Pancreas (tissue), 10 donors: ENCODE measurements at regions not wholly inside any gene's neighbourhood (a gene's known extent, or its start where the extent isn't known, plus 50 kb on each side); places are given as distances from the start of the nearest gene placed in this dataset.
A peak's percentile ranks its signal among the peaks of the same experiment; 100 is the strongest.
"Not testable (repeated sequence)": the region's sequence is repeated elsewhere in the genome, so short reads cannot be mapped to it uniquely, and the experiment has no call there.

Experiments
- ATAC-seq, 4 donors: fragments of 200-7000 bp; cut with Tn5 transposase; one replicate each; pipeline versions ENCODE4 v1.8.0 to v1.9.1; 2020; ENCODE audit warnings: mild to moderate bottlenecking in 4 of 4, moderate library complexity in 4 of 4
- DNase-seq, 6 donors: peaks; one replicate each; pipeline ENCODE4 v3.0.0-alpha.2; 2020
- FAIRE-seq: peaks from 2 replicates; lab custom pipeline; 2012; peaks lifted over from hg19 to GRCh38; lab: Jason Lieb, UNC
- H3K27ac ChIP-seq, 4 donors: fragments of 200-600 bp; sonication (generic); 1 replicate in 3 of 4; 2 replicates in 1 of 4; pipeline versions ENCODE4 v1.5.0 to v1.8.0; 2020
- H3K27me3 ChIP-seq, 4 donors: fragments of 200-600 bp; one replicate each; pipeline ENCODE4 v1.8.0; 2021
- H3K36me3 ChIP-seq, 3 donors: fragments of 200-600 bp; sonication (generic) in 1 of 3; one replicate each; pipeline versions ENCODE4 v1.5.0 to v1.8.0; 2020 to 2021
- H3K4me1 ChIP-seq, 3 donors: fragments of 200-600 bp; one replicate each; pipeline ENCODE4 v1.8.0; 2021
- H3K4me3 ChIP-seq, 4 donors: fragments of 200-600 bp; sonication (generic) in 2 of 4; one replicate each; pipeline versions ENCODE4 v1.5.0 to v1.8.0; 2020 to 2021
- H3K9me3 ChIP-seq, 4 donors: fragments of 200-600 bp; one replicate each; pipeline ENCODE4 v1.8.0; 2021
- WGBS, 2 donors: extraction: QIAGEN DNeasy Blood & Tissue Kit; methylation state at CpG; one replicate each; pipeline ENCODE4 v1.1.7; 2013; 5-methylcytosine and 5-hydroxymethylcytosine counted together
- intact Hi-C, 3 donors: fragments of 100-400 bp; cut with DNase I; formaldehyde crosslinking; loops; one replicate each; pipeline versions ENCODE4 v1.11.1 to v1.14.2; 2022
- TF ChIP-seq, protein P1 (sequence below), 4 donors: fragments of 200-600 bp; sonication (generic) in 3 of 4; IDR thresholded peaks; one replicate each; pipeline versions ENCODE4 v1.5.0 to v1.8.0; 2021; ENCODE audit warnings: antibody characterized with exemption in 4 of 4
- donor health status: healthy with polysubstance abuse.
- donor health status: DM: no; HTN: no; CAD: no; lungs with moderate emphysema.
- donor health status: DM: no; HTN: no; CAD: no.
- donor health status: control.
- donor health status: control.
- donor health status: Bipolar disorder and iron deficiency.
- donor health status: DM: yes; HTN: yes; CAD: no.
- donor health status: DM: no; HTN: no; CAD: no.
- donor health status: DM: no; HTN: no; CAD: no.
- donor health status: DM: yes; HTN: yes; CAD: no.

DNA sequence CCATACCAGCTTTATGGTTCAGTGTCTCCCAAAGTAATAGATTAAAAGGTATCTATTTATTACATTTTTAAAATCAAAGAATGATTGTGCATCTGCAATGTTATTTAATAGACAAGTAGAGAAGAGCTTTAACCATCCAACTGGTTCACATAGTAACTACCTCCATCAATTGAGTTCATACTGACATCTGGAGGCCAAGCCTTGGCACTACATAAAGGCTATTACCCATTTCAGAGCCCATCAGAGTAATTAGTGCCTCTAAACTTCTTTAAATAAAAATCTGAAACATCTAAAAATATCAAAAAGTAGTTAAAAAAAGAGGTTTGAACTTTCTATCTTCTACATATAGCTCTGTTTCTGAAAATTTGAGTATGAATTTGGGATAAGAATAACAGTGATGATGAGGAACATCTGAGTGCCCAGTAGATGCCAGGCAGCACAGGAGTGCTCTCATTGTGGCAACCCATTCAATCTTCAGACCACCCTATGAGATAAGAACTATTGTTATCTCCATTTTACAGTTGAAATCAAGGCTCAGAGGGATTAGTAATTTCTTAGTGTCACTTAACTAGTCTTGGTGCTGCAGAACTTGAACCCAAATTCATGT, 132.9 kb upstream of the DAAM1 start:
- no peaks in the 10 kb centered on the region for H3K4me1 ChIP-seq

DNA sequence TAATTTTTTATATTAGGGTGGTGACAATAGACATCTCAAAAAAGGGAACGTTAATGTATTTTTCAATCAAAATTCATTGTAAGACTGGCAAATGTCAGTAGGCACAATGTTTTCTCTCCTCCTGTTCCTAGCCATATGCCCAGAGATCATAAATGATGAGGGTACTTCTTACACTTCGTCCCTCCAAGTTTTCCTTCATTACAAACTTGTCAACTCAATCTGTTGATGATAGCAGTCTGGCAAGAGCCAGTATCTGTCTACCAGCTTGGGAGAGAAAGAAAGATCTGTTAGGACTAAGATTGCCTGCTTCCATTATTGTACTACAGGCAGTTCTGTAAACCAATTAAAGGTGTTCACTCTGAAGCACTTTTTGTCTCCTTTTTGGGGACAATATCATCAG, 130.9 kb upstream of the DAAM1 start:
- Histone ChIP-seq H3K27ac (no peak overlapping the region), H3K36me3 (no peaks in the 10 kb centered on the region), H3K4me1 (no peaks in the 10 kb centered on the region), H3K4me3 (no peak overlapping the region), H3K27me3 (no peaks in the 10 kb centered on the region), H3K9me3 (no peaks in the 10 kb centered on the region)
- ATAC-seq (no peak), FAIRE-seq (no peak), DNase-seq (no peak)
- 43 to 63% methylated on average over 2 of the region's 2 CpGs for WGBS, 2 donors
- intact Hi-C loops = loop anchor here in 2 of 3 donors (10.0 kb wide), 1 partner anchor 553 kb away; no protein-coding TSS in a partner anchor
- TF ChIP-seq, protein P1, sequence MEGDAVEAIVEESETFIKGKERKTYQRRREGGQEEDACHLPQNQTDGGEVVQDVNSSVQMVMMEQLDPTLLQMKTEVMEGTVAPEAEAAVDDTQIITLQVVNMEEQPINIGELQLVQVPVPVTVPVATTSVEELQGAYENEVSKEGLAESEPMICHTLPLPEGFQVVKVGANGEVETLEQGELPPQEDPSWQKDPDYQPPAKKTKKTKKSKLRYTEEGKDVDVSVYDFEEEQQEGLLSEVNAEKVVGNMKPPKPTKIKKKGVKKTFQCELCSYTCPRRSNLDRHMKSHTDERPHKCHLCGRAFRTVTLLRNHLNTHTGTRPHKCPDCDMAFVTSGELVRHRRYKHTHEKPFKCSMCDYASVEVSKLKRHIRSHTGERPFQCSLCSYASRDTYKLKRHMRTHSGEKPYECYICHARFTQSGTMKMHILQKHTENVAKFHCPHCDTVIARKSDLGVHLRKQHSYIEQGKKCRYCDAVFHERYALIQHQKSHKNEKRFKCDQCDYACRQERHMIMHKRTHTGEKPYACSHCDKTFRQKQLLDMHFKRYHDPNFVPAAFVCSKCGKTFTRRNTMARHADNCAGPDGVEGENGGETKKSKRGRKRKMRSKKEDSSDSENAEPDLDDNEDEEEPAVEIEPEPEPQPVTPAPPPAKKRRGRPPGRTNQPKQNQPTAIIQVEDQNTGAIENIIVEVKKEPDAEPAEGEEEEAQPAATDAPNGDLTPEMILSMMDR (IDR thresholded peaks at IDR 0.05) = no peak

More for the DNA sequence above, 132.9 kb upstream of the DAAM1 start:
- no peak overlapping the region for H3K4me3 ChIP-seq
- no peaks in the 10 kb centered on the region for H3K9me3 ChIP-seq
- TF ChIP-seq, protein P1 (IDR thresholded peaks at IDR 0.05) = peak in 3 of 4 donors; percentile 49 to 61 (median 60)
- FAIRE-seq (peak; percentile 96), ATAC-seq (peak in 3 of 4 donors; percentile 79 to 90 (median 86)), DNase-seq (peak in 2 of 6 donors; percentile 4 to 29)
- H3K36me3 ChIP-seq = no peaks in the 10 kb centered on the region
- intact Hi-C loops = loop anchor here in 2 of 3 donors (10.0 kb wide), 1 partner anchor 551 kb away; no protein-coding TSS in a partner anchor
- no peaks in the 10 kb centered on the region for H3K27me3 ChIP-seq
- no peak overlapping the region for H3K27ac ChIP-seq

DNA sequence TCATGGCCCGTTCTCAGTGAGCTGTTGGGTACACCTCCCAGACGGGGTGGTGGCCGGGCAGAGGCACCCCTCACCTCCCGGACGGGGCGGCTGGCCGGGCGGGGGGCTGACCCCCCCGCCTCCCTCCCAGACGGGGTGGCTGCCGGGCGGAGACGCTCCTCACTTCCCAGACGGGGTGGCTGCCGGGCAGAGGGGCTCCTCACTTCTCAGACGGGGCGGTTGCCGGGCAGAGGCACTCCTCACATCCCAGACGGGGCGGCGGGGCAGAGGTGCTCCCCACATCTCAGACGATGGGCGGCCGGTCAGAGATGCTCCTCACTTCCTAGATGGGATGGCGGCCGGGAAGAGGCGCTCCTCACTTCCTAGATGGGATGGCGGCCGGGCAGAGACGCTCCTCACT, 129.7 kb upstream of the DAAM1 start:
- DNase-seq, H3K9me3 ChIP-seq, H3K27ac ChIP-seq, H3K36me3 ChIP-seq, H3K4me3 ChIP-seq, ATAC-seq, FAIRE-seq, H3K4me1 ChIP-seq, H3K27me3 ChIP-seq: not testable (repeated sequence)
- WGBS, 2 donors = 81 to 94% methylated on average over 17 to 28 of the region's 30 CpGs
- intact Hi-C loops = loop anchor here in 2 of 3 donors (10.0 kb wide), 1 partner anchor 554 kb away; no protein-coding TSS in a partner anchor

DNA sequence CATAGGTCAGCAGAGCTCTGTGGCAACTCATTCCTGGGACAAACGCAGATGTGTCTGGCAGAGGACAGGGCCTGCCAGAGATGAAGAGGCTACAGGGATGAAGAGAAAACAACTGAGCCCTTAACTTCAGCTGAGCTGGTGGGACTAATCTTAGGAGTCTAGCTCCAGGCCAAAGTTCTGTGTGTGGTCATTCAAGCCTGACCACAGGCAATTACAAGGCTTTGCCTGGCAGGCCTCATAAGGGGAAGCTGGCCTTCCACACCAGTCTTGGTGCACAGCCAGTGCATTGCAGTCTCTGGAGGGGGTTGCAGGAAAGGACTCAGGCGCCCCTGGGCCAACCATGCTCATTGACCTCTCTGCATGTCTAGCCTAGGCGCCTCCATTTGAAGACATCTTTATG, 127.6 kb upstream of the DAAM1 start:
- no peak for ATAC-seq
- 62 to 75% methylated on average over 3 of the region's 3 CpGs for WGBS, 2 donors
- H3K9me3 ChIP-seq = no peaks in the 10 kb centered on the region
- H3K27ac ChIP-seq = no peak overlapping the region
- H3K36me3 ChIP-seq = no peaks in the 10 kb centered on the region
- no peaks in the 10 kb centered on the region for H3K27me3 ChIP-seq
- intact Hi-C loops = no loop called here
- no peaks in the 10 kb centered on the region for H3K4me1 ChIP-seq
- no peak for DNase-seq
- no peak overlapping the region for H3K4me3 ChIP-seq
- FAIRE-seq = no peak
- TF ChIP-seq, protein P1 (IDR thresholded peaks at IDR 0.05) = no peak

DNA sequence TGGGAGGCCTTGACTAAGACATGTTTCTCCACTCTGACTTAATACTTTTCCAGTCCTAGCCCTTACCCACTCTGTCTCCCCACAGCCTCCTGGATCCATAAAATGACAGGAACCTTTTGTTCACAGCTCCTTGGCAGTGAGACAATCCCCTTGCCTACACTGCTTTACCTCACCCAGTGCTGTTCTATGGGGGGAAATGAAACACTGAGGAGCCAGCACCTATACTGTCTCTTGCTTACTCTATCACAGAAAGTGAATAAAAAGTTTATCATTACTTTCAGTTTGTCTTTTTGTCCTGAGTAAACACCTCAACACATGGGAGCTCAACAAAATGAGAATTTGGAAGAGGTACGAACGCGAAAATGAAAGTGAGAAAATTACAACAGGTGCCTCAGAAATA, 127.2 kb upstream of the DAAM1 start:
- Histone ChIP-seq H3K27me3 (no peaks in the 10 kb centered on the region), H3K9me3 (no peaks in the 10 kb centered on the region), H3K4me1 (no peaks in the 10 kb centered on the region), H3K27ac (no peak overlapping the region), H3K36me3 (no peaks in the 10 kb centered on the region), H3K4me3 (no peak overlapping the region)
- 49 to 65% methylated on average over 3 of the region's 3 CpGs for WGBS, 2 donors
- intact Hi-C loops = no loop called here
- ATAC-seq (no peak), FAIRE-seq (no peak), DNase-seq (no peak)
- TF ChIP-seq, protein P1 (IDR thresholded peaks at IDR 0.05) = no peak
